C4-2B (cell line): ENCODE measurements at regions not wholly inside any gene's neighbourhood (a gene's known extent, or its start where the extent isn't known, plus 50 kb on each side); places are given as distances from the start of the nearest gene placed in this dataset.

ENCODE experiments used
- ZFX ChIP-seq: fragments of 450-650 bp; IDR thresholded peaks from 2 replicates; pipeline ENCODE4 v1.6.1; 2017
- TF ChIP-seq, protein P1 (sequence below): fragments of 450-650 bp; conservative IDR thresholded peaks from 2 replicates; pipeline ENCODE4 v1.5.1; 2017; ENCODE audit warnings: mild to moderate bottlenecking

DNA sequence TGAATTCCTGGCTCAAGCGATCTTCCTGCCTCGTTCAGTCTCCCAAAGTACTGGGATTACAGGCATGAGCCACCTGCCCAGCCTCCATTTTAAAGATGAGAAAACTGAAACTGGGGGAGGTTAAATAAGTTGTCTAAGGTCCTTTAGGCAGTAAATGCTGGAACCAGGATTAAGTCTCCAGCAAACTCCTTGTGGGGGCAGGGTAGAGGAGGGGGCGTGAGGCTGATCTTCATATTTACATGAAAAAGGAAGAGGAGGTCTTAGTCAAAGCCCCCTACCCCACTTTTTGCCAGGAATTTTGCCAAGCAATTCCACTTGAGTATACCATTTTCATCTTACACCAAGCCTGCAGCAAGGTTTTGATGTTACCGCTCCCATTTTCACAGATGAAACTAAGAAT, 76.6 kb upstream of the NR4A3 start:
- TF ChIP-seq, protein P1, sequence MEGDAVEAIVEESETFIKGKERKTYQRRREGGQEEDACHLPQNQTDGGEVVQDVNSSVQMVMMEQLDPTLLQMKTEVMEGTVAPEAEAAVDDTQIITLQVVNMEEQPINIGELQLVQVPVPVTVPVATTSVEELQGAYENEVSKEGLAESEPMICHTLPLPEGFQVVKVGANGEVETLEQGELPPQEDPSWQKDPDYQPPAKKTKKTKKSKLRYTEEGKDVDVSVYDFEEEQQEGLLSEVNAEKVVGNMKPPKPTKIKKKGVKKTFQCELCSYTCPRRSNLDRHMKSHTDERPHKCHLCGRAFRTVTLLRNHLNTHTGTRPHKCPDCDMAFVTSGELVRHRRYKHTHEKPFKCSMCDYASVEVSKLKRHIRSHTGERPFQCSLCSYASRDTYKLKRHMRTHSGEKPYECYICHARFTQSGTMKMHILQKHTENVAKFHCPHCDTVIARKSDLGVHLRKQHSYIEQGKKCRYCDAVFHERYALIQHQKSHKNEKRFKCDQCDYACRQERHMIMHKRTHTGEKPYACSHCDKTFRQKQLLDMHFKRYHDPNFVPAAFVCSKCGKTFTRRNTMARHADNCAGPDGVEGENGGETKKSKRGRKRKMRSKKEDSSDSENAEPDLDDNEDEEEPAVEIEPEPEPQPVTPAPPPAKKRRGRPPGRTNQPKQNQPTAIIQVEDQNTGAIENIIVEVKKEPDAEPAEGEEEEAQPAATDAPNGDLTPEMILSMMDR: no peak
- no peak for TF ChIP-seq ZFX
